Body of pancreas (tissue), 4 donors: ENCODE measurements at regions not wholly inside any gene's neighbourhood (a gene's known extent, or its start where the extent isn't known, plus 50 kb on each side); places are given as distances from the start of the nearest gene placed in this dataset.

Source experiments
- POLR2A ChIP-seq, 3 donors: fragments of 450-650 bp; IDR thresholded peaks; one replicate each; pipeline ENCODE4 v1.6.1; 2016; ENCODE audit warnings: antibody characterized with exemption in 3 of 3, mild to moderate bottlenecking in 2 of 3
- TF ChIP-seq, protein P1 (sequence below), 7 experiments: fragments of 450-650 bp in 4 of 7; fragments of 200-600 bp in 3 of 7; sonication (generic) in 3 of 7; IDR thresholded peaks; one replicate each; pipeline ENCODE4 v1.5.1; 2016 to 2019; ENCODE audit warnings: antibody characterized with exemption in 7 of 7

DNA sequence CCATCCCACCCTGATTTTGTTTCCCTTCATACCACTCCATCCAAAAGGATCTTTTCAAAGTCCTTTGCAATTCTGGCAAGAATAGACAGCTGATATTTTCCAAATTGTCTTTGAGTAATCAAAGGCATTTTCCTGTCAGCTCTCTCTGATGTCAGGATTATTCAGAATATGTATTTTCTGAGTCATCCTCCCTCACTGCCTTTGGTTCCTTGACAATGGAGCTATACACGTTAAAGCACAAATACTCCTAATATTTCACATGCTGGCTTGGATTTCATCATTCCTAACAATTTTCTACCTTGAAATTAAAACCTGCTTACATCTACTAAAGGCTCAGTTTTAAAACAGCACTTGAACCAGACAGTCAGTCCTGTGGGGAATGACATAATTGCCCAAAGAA lies 379.4 kb downstream of the GADD45G start:
- TF ChIP-seq, protein P1, sequence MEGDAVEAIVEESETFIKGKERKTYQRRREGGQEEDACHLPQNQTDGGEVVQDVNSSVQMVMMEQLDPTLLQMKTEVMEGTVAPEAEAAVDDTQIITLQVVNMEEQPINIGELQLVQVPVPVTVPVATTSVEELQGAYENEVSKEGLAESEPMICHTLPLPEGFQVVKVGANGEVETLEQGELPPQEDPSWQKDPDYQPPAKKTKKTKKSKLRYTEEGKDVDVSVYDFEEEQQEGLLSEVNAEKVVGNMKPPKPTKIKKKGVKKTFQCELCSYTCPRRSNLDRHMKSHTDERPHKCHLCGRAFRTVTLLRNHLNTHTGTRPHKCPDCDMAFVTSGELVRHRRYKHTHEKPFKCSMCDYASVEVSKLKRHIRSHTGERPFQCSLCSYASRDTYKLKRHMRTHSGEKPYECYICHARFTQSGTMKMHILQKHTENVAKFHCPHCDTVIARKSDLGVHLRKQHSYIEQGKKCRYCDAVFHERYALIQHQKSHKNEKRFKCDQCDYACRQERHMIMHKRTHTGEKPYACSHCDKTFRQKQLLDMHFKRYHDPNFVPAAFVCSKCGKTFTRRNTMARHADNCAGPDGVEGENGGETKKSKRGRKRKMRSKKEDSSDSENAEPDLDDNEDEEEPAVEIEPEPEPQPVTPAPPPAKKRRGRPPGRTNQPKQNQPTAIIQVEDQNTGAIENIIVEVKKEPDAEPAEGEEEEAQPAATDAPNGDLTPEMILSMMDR (IDR thresholded peaks at IDR 0.05): no peak
- TF ChIP-seq POLR2A (IDR thresholded peaks at IDR 0.05): no peak
